H1 (cell line): ENCODE measurements at regions not wholly inside any gene's neighbourhood (a gene's known extent, or its start where the extent isn't known, plus 50 kb on each side); places are given as distances from the start of the nearest gene placed in this dataset.

Experiments
- CBX8 ChIP-seq: fragments of 300-800, 300-1000 bp; sonication (generic); IDR thresholded peaks from 2 replicates; pipeline ENCODE4 v1.7.1; 2016; ENCODE audit warnings: low read depth, low read length, borderline replicate concordance
- POLR2AphosphoS5 ChIP-seq: IDR thresholded peaks from 2 replicates; pipeline ENCODE4 v1.6.1; 2011; ENCODE audit warnings: low read depth, low read length
- RXRA ChIP-seq: IDR thresholded peaks from 2 replicates; pipeline ENCODE4 v1.6.1; 2011; ENCODE audit warnings: low read depth, mild to moderate bottlenecking, low read length, moderate library complexity; ENCODE audit not compliant: insufficient read depth
- USF2 ChIP-seq: IDR thresholded peaks from 2 replicates; pipeline ENCODE4 v1.6.1; 2011; ENCODE audit warnings: low read length, improper control_type of control experiment

- TF ChIP-seq RXRA, result no peak
- TF ChIP-seq USF2, result no peak
- TF ChIP-seq CBX8, result no peak
- no peak for TF ChIP-seq POLR2AphosphoS5
These were observed 1179.7 kb downstream of the GATA3 start (continued) for GRCh38 chr10:9234191-9234590.
